Adrenal gland (tissue), 9 donors: ENCODE measurements at regions not wholly inside any gene's neighbourhood (a gene's known extent, or its start where the extent isn't known, plus 50 kb on each side); places are given as distances from the start of the nearest gene placed in this dataset.
A peak's percentile ranks its signal among the peaks of the same experiment; 100 is the strongest.

Experiments
- DNase-seq, 7 donors: peaks; one replicate each; pipeline ENCODE4 v3.0.0-alpha.2; 2019 to 2020
- H3K27ac ChIP-seq, 5 donors: fragments of 200-600 bp; sonication (generic) in 4 of 5; 1 replicate in 3 of 5; 2 replicates in 2 of 5; pipeline versions ENCODE4 v1.5.1 to v1.8.0; 2016 to 2020; ENCODE audit warnings: mild to moderate bottlenecking in 1 of 5
- H3K27me3 ChIP-seq: fragments of 200-600 bp; 2 replicates; pipeline ENCODE4 v1.8.0; 2021
- H3K36me3 ChIP-seq, 2 donors: fragments of 200-600 bp; replicated peaks in 1 of 2; 1 replicate in 1 of 2; 2 replicates in 1 of 2; pipeline versions ENCODE4 v1.5.1 to v1.8.0; 2018 to 2022
- H3K4me1 ChIP-seq, 2 donors: fragments of 200-600 bp; replicated peaks in 1 of 2; 1 replicate in 1 of 2; 2 replicates in 1 of 2; pipeline versions ENCODE4 v1.5.1 to v1.8.0; 2018 to 2021
- H3K4me3 ChIP-seq, 4 donors: fragments of 200-600 bp; sonication (generic) in 3 of 4; one replicate each; pipeline ENCODE4 v1.5.1; 2016 to 2018
- H3K9me3 ChIP-seq, 3 donors: fragments of 200-600 bp; sonication (generic) in 1 of 3; replicated peaks in 1 of 3; 1 replicate in 2 of 3; 2 replicates in 1 of 3; pipeline versions ENCODE4 v1.5.1 to v1.8.0; 2016 to 2021
- POLR2A ChIP-seq, 2 donors: fragments of 450-650 bp; IDR thresholded peaks; one replicate each; pipeline ENCODE4 v1.6.1; 2017; ENCODE audit warnings: antibody characterized with exemption in 2 of 2, mild to moderate bottlenecking in 2 of 2, moderate library complexity in 1 of 2
- WGBS, 4 donors: extraction: QIAGEN DNeasy Blood & Tissue Kit in 2 of 4; methylation state at CpG; one replicate each; pipeline versions ENCODE4 v1.1.5 to v1.1.7; 2013 to 2017; 5-methylcytosine and 5-hydroxymethylcytosine counted together
- intact Hi-C, 2 donors: fragments of 100-400 bp; cut with DNase I; formaldehyde crosslinking; loops; one replicate each; pipeline versions ENCODE4 v1.14.1 to v1.15.0; 2022 to 2023
- TF ChIP-seq, protein P1 (sequence below), 6 experiments: fragments of 450-650 bp in 4 of 6; fragments of 200-600 bp in 2 of 6; sonication (generic) in 1 of 6; IDR thresholded peaks; 1 replicate in 5 of 6; 2 replicates in 1 of 6; pipeline versions ENCODE4 v1.5.1 to v1.8.0; 2016 to 2021; ENCODE audit warnings: antibody characterized with exemption in 6 of 6, mild to moderate bottlenecking in 2 of 6, moderate library complexity in 1 of 6
- donor health status: healthy with polysubstance abuse.
- donor health status: Bipolar disorder and iron deficiency.
- donor health status: DM: yes; HTN: yes; CAD: no.
- donor health status: DM: no; HTN: no; CAD: no.
- donor health status: DM: no; HTN: no; CAD: no.

DNA sequence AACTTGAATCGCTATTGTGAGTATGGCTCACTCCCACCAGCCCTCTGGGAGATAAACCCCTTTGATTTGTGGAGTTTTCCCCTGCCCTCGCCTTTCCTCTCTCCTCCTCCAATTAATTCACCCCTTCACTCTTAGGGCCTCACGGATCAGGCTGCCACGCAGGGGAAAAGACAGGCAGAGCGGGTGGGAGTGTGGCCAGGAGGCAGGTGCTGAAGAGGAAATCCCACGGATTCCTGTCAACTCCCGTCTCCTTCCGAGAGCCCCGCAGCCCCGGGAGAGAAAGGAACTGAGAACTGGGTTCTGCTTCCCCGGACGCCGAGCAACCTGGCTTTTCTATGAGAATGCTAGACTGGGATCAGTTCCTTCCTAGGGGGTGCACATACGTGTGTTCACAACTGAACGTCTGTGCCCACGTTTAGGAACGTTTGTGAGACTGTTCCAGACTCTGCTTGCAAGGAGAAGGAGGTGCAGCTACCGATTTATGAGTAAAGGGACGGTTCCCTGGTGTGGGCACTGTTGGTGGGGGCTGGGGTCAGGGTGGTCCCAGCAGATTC lies 314.5 kb upstream of the TLE4 start:
- no peaks in the 10 kb centered on the region for H3K9me3 ChIP-seq
- intact Hi-C loops = no loop called here
- 4 to 10% (median 7%) methylated on average over 13 to 19 of the region's 19 CpGs for WGBS, 4 donors
- H3K4me3 ChIP-seq = peak overlapping the region in 1 of 4 donors; percentile 19
- no peak overlapping the region for H3K27ac ChIP-seq
- H3K36me3 ChIP-seq = no peaks in the 10 kb centered on the region
- H3K27me3 ChIP-seq = no peaks in the 10 kb centered on the region
- TF ChIP-seq, protein P1, sequence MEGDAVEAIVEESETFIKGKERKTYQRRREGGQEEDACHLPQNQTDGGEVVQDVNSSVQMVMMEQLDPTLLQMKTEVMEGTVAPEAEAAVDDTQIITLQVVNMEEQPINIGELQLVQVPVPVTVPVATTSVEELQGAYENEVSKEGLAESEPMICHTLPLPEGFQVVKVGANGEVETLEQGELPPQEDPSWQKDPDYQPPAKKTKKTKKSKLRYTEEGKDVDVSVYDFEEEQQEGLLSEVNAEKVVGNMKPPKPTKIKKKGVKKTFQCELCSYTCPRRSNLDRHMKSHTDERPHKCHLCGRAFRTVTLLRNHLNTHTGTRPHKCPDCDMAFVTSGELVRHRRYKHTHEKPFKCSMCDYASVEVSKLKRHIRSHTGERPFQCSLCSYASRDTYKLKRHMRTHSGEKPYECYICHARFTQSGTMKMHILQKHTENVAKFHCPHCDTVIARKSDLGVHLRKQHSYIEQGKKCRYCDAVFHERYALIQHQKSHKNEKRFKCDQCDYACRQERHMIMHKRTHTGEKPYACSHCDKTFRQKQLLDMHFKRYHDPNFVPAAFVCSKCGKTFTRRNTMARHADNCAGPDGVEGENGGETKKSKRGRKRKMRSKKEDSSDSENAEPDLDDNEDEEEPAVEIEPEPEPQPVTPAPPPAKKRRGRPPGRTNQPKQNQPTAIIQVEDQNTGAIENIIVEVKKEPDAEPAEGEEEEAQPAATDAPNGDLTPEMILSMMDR (IDR thresholded peaks at IDR 0.05) = no peak
- TF ChIP-seq POLR2A (IDR thresholded peaks at IDR 0.05) = no peak
- H3K4me1 ChIP-seq = no peaks in the 10 kb centered on the region
- DNase-seq = no peak

DNA sequence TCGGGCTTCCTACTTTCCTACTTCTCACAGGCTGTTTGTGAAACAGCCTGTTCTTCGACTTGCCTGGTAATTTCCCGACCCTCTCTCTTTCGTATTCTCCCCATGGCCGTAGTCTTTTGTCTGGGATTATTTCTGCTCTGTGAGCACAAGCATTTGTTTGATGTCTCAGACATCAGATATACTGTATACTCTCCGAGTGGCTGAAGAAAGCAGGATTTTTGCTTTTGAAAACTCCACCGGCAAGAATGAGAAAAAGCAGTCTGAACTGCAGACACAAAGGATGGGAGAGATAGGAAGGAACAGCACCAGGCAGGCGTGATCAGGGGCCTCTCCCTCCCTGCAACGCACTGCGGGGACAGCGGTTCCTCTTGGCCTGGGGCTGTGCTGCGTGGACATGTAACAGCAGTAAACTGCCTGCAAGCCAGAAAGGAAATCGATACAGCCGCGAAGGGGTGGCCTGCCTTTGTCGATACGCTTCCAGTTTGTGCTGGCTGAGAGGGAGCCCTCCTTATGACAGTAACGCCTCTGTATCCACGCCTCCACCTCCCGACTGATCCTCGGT lies 313.9 kb upstream of the TLE4 start:
- 69 to 73% (median 71%) methylated on average over 21 of the region's 21 CpGs for WGBS, 4 donors
- intact Hi-C loops = no loop called here

GRCh38 chr9:79259858-79260257 lies 311.9 kb upstream of the TLE4 start:
- DNase-seq = no peak
- intact Hi-C loops = no loop called here
- no peaks in the 10 kb centered on the region for H3K9me3 ChIP-seq
- no peaks in the 10 kb centered on the region for H3K36me3 ChIP-seq
- H3K27me3 ChIP-seq = no peaks in the 10 kb centered on the region
- WGBS, 4 donors = 46 to 58% (median 57%) methylated on average over 4 of the region's 4 CpGs
- no peak overlapping the region for H3K4me3 ChIP-seq
- no peak for TF ChIP-seq POLR2A (IDR thresholded peaks at IDR 0.05)
- TF ChIP-seq, protein P1 (IDR thresholded peaks at IDR 0.05) = no peak
- no peak overlapping the region for H3K27ac ChIP-seq
- no peaks in the 10 kb centered on the region for H3K4me1 ChIP-seq

More for the DNA sequence above, 313.9 kb upstream of the TLE4 start:
- Histone ChIP-seq H3K9me3 (no peaks in the 10 kb centered on the region), H3K4me1 (no peaks in the 10 kb centered on the region), H3K27ac (no peak overlapping the region), H3K4me3 (no peak overlapping the region), H3K27me3 (no peaks in the 10 kb centered on the region), H3K36me3 (no peaks in the 10 kb centered on the region)
- TF ChIP-seq POLR2A (IDR thresholded peaks at IDR 0.05) = no peak
- TF ChIP-seq, protein P1 (IDR thresholded peaks at IDR 0.05) = no peak
- no peak for DNase-seq

- H3K4me3 ChIP-seq = no peak overlapping the region
- H3K9me3 ChIP-seq = no peaks in the 10 kb centered on the region
- DNase-seq = no peak
- H3K27ac ChIP-seq = no peak overlapping the region
- intact Hi-C loops = no loop called here
- 45 to 53% (median 49%) methylated on average over 1 of the region's 1 CpG for WGBS, 4 donors
- no peak for TF ChIP-seq POLR2A (IDR thresholded peaks at IDR 0.05)
- TF ChIP-seq, protein P1 (IDR thresholded peaks at IDR 0.05) = no peak
- no peaks in the 10 kb centered on the region for H3K4me1 ChIP-seq
- H3K36me3 ChIP-seq = no peaks in the 10 kb centered on the region
- H3K27me3 ChIP-seq = no peaks in the 10 kb centered on the region
Observed at GRCh38 chr9:79263628-79264027, 308.1 kb upstream of the TLE4 start.
